Cerebellar cortex (tissue), 1 donor: ENCODE measurements at regions not wholly inside any gene's neighbourhood (a gene's known extent, or its start where the extent isn't known, plus 50 kb on each side); places are given as distances from the start of the nearest gene placed in this dataset.
"Not testable (repeated sequence)": the region's sequence is repeated elsewhere in the genome, so short reads cannot be mapped to it uniquely, and the experiment has no call there.

Source experiments
- DNase-seq: peaks from one replicate; pipeline ENCODE4 v3.0.0-alpha.2; 2015; ENCODE audit warnings: low spot score

- no peak for DNase-seq
These were observed 372.4 kb downstream of the OSR1 start for GRCh38 chr2:18986046-18986445.

DNA sequence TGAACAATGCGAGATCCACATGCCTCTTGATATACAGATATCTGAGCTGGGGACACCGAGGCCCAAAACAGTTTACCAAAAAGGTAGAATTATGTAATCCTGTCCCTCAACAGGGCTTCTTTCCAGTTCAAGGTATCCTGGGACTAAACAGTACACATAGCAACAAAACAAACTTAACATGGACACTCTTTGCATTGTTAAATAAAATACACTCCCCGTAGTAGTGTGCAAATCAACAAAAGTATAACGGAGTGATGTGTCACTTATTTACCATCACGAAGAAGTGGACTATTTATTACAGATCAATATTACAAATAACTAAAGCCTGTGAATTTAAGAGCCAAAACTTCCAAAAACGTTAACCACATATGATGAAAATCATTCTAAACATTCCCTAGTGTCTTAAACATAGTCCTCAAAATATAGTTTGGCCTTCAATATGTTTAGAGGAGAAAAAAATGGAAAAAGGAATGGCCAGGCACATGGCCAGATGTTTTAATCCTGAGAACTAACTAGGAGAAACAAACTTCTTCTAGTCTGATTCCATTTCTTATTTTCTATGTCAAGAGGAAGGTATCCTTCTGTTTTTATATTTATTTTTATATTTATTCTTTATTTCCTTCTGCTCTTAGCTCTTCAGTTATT is 377.5 kb downstream of the OSR1 start:
- DNase-seq, result no peak

- no peak for DNase-seq
These were observed 378.2 kb downstream of the OSR1 start for GRCh38 chr2:18980104-18980785.

- no peak for DNase-seq
These were observed 381.0 kb downstream of the OSR1 start for GRCh38 chr2:18977409-18977808.

- no peak for DNase-seq
These were observed 382.1 kb downstream of the OSR1 start for GRCh38 chr2:18976168-18976961.

DNA sequence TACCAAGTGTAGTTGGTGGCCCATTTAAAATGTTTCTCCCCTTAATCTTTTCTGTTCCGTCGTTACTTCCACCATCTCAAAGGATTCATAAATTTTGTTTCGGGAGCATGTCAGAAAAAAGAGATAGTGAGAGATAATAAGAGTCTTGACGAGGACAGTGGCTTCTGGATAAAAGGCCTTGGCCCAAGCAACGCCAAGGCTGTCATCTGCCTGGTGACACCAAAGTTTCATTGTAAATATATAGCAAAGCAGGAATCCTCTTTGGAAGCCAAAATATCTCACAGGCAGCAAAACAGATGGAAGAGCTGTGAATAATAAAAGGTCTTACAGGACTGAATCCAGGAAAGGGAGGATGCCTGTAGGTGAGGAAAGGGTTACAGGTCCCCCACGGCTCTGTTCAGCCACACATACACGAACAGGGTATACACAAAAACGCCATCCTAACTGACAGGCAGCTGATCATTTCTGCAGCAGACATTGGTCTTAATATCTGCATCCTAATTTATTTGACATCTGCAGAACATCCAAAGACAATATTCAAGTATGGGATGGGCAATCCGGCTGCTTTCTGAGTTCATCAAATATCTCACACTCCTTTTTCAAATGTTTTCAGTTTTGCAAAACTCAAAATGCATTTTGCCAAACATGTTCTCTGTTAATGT is 382.8 kb downstream of the OSR1 start:
- no peak for DNase-seq

- no peak for DNase-seq
These were observed 382.3 kb upstream of the NT5C1B start for GRCh38 chr2:18971628-18972027.

GRCh38 chr2:18971069-18971378 is 381.7 kb upstream of the NT5C1B start:
- DNase-seq, result no peak

GRCh38 chr2:18966131-18966530 is 376.8 kb upstream of the NT5C1B start:
- DNase-seq, result no peak

DNA sequence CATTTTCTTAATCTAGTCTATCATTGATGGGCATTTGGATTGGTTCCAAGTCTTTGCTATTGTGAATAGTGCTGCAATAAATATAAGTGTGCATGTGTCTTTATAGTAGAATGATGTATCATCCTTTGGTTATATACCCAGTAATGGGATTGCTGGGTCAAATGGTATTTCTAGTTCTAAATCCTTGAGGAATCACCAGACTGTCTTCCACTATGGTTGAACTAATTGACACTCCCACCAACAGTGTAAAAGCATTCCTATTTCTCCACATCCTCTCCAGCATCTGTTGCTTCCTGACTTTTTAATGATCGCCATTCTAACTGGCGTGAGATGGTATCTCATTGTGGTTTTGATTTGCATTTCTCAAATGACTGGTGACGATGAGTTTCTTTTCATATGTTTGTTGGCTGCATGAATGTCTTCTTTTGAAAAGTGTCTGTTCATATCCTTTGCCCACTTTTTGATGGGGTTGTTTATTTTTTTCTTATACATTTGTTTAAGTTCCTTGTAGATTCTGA is 374.4 kb upstream of the NT5C1B start:
- not testable (repeated sequence) for DNase-seq

GRCh38 chr2:18961991-18962421 is 372.6 kb upstream of the NT5C1B start:
- DNase-seq, result no peak

- DNase-seq, result no peak
These were observed 370.8 kb upstream of the NT5C1B start for GRCh38 chr2:18959952-18960717.

DNA sequence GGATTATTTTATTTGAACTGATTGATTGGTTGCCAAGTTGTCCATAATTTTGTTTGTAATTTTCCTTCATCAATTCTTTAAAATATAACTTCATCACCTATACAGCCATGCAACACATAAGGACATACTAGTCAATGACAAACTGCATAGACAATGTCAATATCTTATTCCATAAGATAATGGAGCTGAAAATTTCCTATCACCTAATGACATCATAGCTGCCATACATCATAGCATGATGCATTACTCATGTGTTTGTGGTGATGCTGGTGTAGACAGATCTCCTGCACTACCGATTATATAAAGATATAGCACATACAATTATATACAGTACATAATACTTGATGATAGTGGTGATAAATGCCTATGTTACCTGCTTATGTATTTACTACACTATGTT is 369.8 kb upstream of the NT5C1B start:
- no peak for DNase-seq

- no peak for DNase-seq
These were observed 368.5 kb upstream of the NT5C1B start for GRCh38 chr2:18957909-18958308.

- no peak for DNase-seq
These were observed 361.0 kb upstream of the NT5C1B start for GRCh38 chr2:18950361-18950851.

DNA sequence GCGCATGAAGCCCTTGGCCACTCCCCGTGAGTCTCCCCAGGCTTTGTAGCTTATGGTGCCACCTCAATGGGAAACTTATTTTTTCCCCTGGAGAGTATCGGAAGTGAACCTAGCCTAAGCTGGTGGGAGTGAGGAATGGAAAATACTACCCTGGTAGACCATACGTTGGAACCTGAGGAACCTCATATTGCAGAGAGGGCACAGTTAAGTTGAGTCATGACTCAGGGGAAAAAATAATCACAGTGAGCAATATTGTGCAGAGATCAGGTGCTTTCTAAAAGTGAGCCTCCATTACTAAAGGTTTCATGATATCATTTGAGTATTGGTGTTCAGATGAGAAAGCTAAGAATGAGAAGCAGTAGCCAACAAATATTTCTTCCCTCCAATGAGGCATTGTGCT is 360.5 kb upstream of the NT5C1B start:
- no peak for DNase-seq

DNA sequence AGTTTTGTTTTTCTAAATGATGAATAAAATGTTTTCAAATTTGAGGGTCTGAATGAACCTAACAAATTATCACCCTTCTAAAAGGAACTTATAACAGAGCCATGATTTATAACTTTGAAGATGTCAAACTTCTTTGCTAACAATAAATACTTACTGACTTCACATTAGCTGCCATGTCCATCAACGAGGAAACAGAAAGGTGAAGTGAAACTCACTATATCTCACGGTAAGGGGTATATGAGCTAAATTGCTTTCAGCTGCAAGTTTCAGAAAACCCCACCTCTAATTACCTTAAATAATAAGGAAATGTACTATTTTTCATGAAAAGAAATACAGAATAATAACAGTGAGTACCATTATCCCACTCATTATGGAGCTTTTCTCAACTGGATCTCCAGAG is 350.8 kb upstream of the NT5C1B start:
- DNase-seq, result no peak

DNA sequence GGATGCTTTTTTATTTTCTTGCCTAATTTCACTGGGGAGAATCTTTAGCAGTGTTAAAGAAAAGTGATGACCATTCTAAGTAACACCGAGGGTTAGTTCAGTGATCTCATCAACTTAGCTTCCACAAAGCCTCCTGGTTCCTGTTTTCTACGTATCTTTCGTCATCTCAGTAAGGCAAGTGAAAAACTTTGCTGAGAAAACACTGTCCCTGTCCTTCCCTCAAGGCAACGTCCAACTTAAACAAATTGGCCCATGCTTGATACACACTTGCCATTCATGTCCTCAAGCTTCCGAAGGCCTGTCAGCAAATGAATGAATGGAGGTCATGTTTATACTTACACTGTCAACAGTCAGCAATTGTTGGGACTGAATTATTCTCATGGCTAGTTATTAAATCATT is 350.4 kb upstream of the NT5C1B start:
- DNase-seq, result not testable (repeated sequence)

GRCh38 chr2:18934886-18935285 is 345.5 kb upstream of the NT5C1B start:
- no peak for DNase-seq

DNA sequence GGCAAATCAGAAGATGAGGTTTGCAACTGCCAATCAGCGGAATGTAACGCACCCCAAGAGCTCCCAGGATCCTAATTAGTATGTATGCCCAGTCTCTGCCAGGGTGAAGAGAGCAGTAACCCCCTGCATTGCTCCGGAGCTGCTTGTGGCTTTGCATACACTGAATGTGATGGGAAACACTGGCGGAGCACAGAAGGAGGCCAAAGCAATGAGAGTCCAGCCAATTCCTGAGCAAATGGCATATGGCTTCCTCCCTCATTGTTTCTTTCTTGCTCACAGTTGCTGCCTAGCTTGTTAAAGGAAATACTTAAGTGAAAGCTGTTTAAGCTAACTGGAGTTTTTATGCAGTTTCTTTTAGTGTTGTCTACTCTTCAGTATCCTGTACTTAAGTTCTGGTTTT is 343.5 kb upstream of the NT5C1B start:
- peak; percentile 89 for DNase-seq

- no peak for DNase-seq
These were observed 341.6 kb upstream of the NT5C1B start for GRCh38 chr2:18930971-18931370.
